ENCODE measurements at regions not wholly inside any gene's neighbourhood (a gene's known extent, or its start where the extent isn't known, plus 50 kb on each side); places are given as distances from the start of the nearest gene placed in this dataset.
"Not testable (repeated sequence)": the region's sequence is repeated elsewhere in the genome, so short reads cannot be mapped to it uniquely, and the experiment has no call there.

DNA sequence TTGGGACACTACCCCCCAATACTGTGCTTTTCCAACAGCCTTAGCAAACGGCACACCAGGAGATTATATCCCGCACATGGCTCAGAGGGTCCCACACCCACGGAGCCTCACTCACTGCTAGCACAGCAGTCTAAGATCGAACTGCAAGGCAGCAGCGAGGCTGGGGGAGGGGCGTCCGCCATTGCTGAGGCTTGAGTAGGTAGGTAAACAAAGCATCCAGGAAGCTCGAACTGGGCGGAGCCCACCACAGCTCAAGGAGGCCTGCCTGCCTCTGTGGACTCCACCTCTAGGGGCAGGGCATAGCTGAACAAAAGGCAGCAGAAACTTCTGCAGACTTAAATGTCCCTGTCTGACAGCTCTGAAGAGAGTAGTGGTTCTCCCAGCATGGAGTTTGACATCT, 447.3 kb upstream of the RAB6C start:
- not testable (repeated sequence) for DNase-seq (ENCODE audit: low spot score)

- no peak for DNase-seq (ENCODE audit: low spot score)
Measured at GRCh38 chr2:129548880-129549279, 430.6 kb upstream of the RAB6C start.

GRCh38 chr2:129550536-129550935, 428.9 kb upstream of the RAB6C start:
- DNase-seq (ENCODE audit: low spot score): no peak

DNA sequence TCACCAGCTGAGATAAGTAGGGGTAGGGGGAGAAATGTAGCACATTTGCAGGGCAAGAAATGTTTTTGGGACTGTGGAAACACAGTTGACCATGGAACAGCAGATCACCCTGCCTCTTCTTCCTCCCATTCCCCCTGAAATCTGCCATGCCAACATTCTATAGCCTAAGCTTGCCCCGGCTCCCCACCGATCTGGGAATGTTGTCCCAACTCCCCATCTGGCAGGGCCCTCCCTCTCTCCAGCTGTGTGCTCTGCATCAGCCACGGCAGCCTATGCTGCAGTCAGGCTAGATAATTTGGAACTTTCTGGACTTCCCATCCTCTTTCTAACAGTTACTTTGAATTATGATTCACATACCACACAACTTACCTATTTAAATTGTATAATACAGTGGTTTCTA, 425.1 kb upstream of the RAB6C start:
- DNase-seq (ENCODE audit: low spot score): no peak

DNA sequence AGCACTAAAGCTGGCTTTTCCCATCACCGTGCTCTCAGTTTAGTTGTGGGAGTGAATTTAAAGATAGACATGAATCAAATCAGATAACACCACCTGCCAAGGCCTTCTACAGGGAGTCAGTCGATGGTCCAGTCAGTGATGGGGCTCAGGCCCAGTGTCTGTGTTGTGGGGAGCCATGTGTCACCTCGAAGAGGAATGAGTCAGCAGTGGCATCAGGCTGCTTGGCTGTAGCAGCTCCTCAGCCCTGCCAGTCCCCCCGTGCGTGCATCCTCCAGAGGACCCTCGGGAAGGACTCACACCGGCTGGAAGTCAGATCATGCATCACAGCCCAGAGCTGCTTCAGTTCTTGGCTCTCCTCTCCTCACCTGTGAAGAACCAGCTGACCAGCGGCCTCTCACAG, 420.4 kb upstream of the RAB6C start:
- no peak for DNase-seq (ENCODE audit: low spot score)

GRCh38 chr2:129565551-129566109, 413.8 kb upstream of the RAB6C start:
- DNase-seq (ENCODE audit: low spot score): no peak

GRCh38 chr2:129570812-129571211, 408.7 kb upstream of the RAB6C start:
- DNase-seq (ENCODE audit: low spot score): not testable (repeated sequence)

DNA sequence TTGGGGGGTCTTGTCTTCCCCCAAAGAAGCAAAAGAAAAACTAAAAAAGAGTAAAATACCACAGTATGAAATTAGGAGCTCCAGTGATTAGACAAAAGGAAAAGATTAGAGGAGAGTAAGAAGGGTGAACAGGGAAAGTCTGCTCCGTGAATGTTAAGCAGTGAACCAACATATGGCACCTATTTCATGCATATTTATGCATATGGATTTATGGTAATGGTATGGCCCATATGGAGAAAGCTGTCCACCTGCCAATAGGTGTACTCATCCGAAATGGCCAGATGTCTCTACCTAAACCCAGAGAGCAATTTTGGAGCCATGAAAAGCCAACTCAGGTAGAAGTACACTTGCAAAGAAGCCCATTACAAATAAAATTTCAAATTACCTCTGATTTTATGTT, 404.0 kb upstream of the RAB6C start:
- no peak for DNase-seq (ENCODE audit: low spot score)

- no peak for DNase-seq (ENCODE audit: low spot score)
Measured at GRCh38 chr2:129575880-129576279, 403.6 kb upstream of the RAB6C start.

DNA sequence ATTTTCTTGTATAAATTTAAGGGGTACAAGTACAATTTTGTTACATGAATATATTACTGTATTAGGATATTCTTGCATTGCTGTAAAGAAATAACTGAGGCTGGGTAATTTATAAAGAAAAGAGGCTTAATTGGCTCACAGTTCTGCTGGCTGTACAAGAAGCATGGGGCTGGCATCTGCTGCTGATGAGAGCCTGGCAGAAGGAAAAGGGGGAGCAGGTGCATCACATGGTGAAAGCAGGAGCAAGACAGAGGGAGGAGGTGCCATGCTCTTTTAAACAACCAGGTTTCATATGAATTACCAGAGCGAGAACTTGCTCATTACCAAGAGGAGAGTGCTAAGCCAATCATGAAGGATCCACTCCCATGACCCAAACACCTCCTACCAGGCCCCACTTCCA, 399.5 kb upstream of the RAB6C start:
- no peak for DNase-seq (ENCODE audit: low spot score)

DNA sequence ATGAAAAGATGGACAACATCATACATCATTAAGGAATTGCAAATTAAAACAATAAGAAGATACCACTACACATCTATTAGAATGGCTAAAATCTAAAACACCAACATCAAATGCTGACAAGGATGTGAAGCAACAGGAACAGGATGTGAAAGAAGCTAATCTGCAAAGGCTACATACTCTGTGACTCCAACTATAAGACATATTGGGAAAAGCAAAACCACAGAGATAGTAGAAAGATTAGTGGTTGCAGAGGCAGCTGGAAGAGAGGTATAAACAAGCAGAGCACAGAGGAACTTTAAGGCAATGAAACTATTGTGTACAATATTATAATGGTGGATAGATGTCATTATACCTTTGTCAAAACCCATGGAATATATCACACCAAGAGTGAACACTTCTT, 393.7 kb upstream of the RAB6C start:
- DNase-seq (ENCODE audit: low spot score): no peak

GRCh38 chr2:129587426-129588064, 391.9 kb upstream of the RAB6C start:
- no peak for DNase-seq (ENCODE audit: low spot score)

- DNase-seq (ENCODE audit: low spot score): no peak
Measured at GRCh38 chr2:129604560-129604959, 374.9 kb upstream of the RAB6C start.

DNA sequence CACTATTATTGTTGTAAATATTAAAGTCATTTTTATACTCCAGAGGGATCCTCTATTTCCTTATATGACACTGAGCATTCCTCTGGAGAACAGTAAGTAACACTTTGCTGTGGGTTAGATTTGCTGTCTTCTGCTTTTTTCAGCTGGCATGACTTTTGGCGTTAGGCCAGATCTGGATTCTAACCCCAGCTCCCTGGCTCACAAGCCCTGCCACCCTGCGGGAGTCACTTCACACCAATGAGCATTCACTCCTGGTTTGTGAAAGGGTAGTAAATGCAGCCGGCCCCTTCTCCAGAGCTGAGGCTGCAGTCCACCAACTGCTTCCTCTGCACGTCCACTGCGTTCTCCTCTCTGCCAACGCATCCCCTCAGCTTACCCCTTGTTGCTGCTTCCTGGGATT, 373.8 kb upstream of the RAB6C start:
- no peak for DNase-seq (ENCODE audit: low spot score)

GRCh38 chr2:129606496-129607270, 372.8 kb upstream of the RAB6C start:
- peak; percentile 15 for DNase-seq (ENCODE audit: low spot score)

DNA sequence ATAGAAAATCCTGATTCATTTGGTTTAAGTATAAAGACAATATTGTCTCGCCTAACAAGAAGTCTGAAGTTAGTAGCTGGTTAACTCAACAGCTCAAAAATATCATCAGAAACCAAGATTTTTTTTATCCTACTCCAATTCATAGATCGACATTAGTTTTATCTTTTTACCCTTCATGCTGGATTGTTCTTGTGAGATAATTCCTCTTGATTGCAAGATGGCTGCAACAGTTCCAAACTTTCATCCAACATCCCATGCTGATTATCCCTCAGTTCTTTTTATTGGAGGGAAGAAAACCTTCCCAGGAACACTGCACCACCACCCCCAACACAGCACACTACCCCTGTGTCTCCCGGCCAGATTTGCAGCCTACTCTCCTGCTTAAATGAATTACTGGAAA, 370.2 kb upstream of the RAB6C start:
- no peak for DNase-seq (ENCODE audit: low spot score)

GRCh38 chr2:129610766-129611165, 368.7 kb upstream of the RAB6C start:
- no peak for DNase-seq (ENCODE audit: low spot score)

DNA sequence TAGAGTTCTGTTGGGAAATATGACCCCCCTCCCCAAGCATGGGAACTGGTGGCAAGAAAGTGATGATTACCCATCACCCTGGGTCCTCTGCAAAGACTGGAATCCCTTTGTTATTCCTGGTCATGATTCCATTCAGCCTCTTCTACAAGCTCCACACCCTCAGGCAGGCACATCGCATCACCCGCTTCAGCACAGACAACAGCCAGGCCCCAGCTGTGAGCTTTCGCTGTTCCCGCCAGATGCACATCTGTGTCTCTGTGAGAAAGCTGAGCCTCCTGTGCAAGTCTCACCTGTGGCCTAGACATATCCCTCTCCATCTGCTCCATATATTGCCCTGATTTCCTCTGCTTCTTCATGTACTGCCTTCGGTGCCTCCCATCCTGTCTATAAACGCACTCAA, 368.0 kb upstream of the RAB6C start:
- DNase-seq (ENCODE audit: low spot score): no peak

DNA sequence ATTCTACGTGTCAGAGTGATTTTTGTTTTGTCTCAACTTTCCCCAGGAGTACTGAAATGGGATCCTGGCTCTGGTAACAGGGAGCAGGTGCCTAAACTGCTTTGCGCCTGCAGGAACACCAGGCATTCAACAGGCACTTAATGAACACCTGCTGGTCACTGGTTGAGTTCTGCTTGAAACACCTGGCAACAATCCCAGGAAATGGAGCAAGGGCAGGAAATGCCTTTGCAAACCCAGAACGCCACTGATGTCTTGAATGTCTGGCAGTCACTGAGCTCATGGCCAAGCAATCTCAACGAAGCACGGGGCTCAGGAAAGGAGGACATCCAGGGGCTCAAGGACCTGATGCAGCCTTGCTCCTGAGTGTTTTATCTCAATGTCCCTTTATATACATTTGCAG, 360.0 kb upstream of the RAB6C start:
- DNase-seq (ENCODE audit: low spot score): no peak

DNA sequence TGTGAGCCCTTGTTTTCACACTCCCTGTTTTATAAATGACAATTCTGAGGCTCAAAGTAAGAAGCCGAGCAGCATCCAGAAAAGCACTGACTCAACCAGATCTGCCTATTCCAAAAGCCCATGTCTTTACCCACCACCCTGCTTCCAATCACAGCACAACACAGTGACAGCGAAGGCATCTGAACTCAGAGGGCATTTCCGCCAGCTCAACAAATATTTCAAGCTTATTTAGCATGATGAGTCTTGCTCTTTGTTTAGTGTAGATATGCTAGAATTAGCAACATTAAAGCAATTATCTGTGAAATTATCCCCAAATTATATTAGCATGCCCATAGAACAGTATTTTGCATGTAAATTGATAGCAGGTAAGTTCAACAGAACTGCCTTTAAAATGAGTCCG, 359.1 kb upstream of the RAB6C start:
- no peak for DNase-seq (ENCODE audit: low spot score)

DNA sequence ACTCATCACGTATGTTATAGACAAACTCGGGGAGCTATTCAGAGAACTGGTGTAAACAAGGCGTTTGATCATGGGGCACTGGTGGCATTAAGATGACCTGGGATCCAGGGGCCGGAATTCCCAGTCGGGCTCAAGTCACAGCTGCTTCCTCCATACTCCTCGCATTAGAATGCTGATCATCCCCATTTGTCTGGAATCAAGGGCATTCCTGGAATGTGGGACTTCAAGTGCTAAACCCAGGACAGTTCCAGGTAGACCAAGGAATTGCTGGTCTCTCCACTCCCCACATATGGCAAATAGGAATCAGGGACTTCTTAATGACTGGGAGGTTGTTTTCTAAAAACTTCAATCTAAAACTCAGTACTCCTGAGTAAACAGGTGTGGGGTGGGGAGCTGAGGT, 355.7 kb upstream of the RAB6C start:
- DNase-seq (ENCODE audit: low spot score): no peak

DNA sequence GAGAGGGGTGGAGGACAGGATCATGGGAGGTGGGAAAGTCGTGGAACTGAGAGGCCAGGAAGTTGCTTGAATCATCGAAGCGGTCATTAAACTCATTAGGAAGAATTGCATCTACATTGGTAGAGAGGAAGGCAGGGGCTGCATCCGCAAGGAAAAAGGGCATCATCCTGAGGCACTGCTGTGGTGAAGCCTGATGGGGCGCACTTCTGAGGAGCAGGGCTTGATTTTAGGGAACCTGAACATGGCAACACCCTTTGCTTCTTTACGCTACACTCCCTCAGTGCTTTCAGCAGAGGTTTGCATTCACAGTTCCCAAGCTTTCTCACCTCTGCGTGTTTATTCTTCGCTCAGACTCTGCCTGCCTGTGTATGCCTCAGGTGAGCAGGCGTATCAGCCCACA, 352.0 kb upstream of the RAB6C start:
- no peak for DNase-seq (ENCODE audit: low spot score)

GRCh38 chr2:129636692-129637091, 342.8 kb upstream of the RAB6C start:
- no peak for DNase-seq (ENCODE audit: low spot score)

GRCh38 chr2:129641371-129641770, 338.1 kb upstream of the RAB6C start:
- no peak for DNase-seq (ENCODE audit: low spot score)

All from putamen (tissue), 1 donor.